ACHN (cell line): ENCODE measurements at regions not wholly inside any gene's neighbourhood (a gene's known extent, or its start where the extent isn't known, plus 50 kb on each side); places are given as distances from the start of the nearest gene placed in this dataset.
"Not testable (repeated sequence)": the region's sequence is repeated elsewhere in the genome, so short reads cannot be mapped to it uniquely, and the experiment has no call there.

ENCODE experiments used
- DNase-seq: peaks from one replicate; pipeline ENCODE4 v3.0.0-alpha.2; 2015
- in situ Hi-C: cut with HindIII; loops from 2 replicates; pipeline ENCODE4 v1.10.0; 2017; ENCODE audit warnings: low sequenced_read_pairs, low pct_ligation_motif_present, low pct_unique_long_range_greater_than_20kb

GRCh38 chrX:75873993-75874392 is 88.9 kb upstream of the MAGEE2 start:
- in situ Hi-C loops, result no loop called here
- no peak for DNase-seq

GRCh38 chrX:75883446-75883845 is 98.4 kb upstream of the MAGEE2 start:
- in situ Hi-C loops, result no loop called here
- no peak for DNase-seq

- no peak for DNase-seq
- in situ Hi-C loops, result no loop called here
Measured at GRCh38 chrX:75887833-75888232, 102.8 kb upstream of the MAGEE2 start.

- no peak for DNase-seq
- in situ Hi-C loops, result no loop called here
Measured at GRCh38 chrX:75892749-75893148, 107.7 kb upstream of the MAGEE2 start.

- in situ Hi-C loops, result no loop called here
- DNase-seq, result no peak
Measured at GRCh38 chrX:75893281-75893680, 108.2 kb upstream of the MAGEE2 start.

- in situ Hi-C loops, result no loop called here
- no peak for DNase-seq
Measured at GRCh38 chrX:75911716-75912115, 126.7 kb upstream of the MAGEE2 start.

- DNase-seq, result no peak
- in situ Hi-C loops, result no loop called here
Measured at GRCh38 chrX:75957107-75957610, 172.1 kb upstream of the MAGEE2 start.

GRCh38 chrX:75961321-75961720 is 176.3 kb upstream of the MAGEE2 start:
- DNase-seq, in situ Hi-C loops: not testable (repeated sequence)

GRCh38 chrX:75963774-75964173 is 178.7 kb upstream of the MAGEE2 start:
- in situ Hi-C loops, result no loop called here
- DNase-seq, result no peak

GRCh38 chrX:75968293-75968692 is 183.2 kb upstream of the MAGEE2 start:
- no peak for DNase-seq
- in situ Hi-C loops, result no loop called here

GRCh38 chrX:75986976-75987375 is 185.9 kb upstream of the PBDC1 start:
- in situ Hi-C loops, result no loop called here

GRCh38 chrX:75989806-75990590 is 182.9 kb upstream of the PBDC1 start:
- in situ Hi-C loops, result no loop called here
- no peak for DNase-seq

More at GRCh38 chrX:75986976-75987375, 185.9 kb upstream of the PBDC1 start:
- no peak for DNase-seq

GRCh38 chrX:75997692-75998091 is 175.2 kb upstream of the PBDC1 start:
- DNase-seq, result no peak
- in situ Hi-C loops, result no loop called here

- in situ Hi-C loops, result no loop called here
- DNase-seq, result no peak
Measured at GRCh38 chrX:76014321-76014720, 158.5 kb upstream of the PBDC1 start.

GRCh38 chrX:76026292-76026691 is 146.6 kb upstream of the PBDC1 start:
- in situ Hi-C loops, result no loop called here
- DNase-seq, result no peak

GRCh38 chrX:76026751-76027150 is 146.1 kb upstream of the PBDC1 start:
- in situ Hi-C loops, result no loop called here
- DNase-seq, result no peak

- in situ Hi-C loops, result no loop called here
- no peak for DNase-seq
Measured at GRCh38 chrX:76029385-76029784, 143.5 kb upstream of the PBDC1 start.

GRCh38 chrX:76064825-76065224 is 108.0 kb upstream of the PBDC1 start:
- in situ Hi-C loops, result no loop called here
- no peak for DNase-seq

GRCh38 chrX:76076124-76076523 is 96.7 kb upstream of the PBDC1 start:
- in situ Hi-C loops, result no loop called here

GRCh38 chrX:76109654-76110053 is 63.2 kb upstream of the PBDC1 start:
- in situ Hi-C loops, result no loop called here
- peak; percentile 0 for DNase-seq

More at GRCh38 chrX:76076124-76076523, 96.7 kb upstream of the PBDC1 start:
- no peak for DNase-seq
